Activated effector memory CD4-positive, alpha-beta T cell treated with anti-CD3 and anti-CD28 coated beads, Interleukin-2, amount 50 U/mL, for 16 hours (primary cell): ENCODE measurements at regions not wholly inside any gene's neighbourhood (a gene's known extent, or its start where the extent isn't known, plus 50 kb on each side); places are given as distances from the start of the nearest gene placed in this dataset.

Experiments used
- DNase-seq: peaks from one replicate; pipeline ENCODE4 v3.0.0-alpha.2; 2020

- DNase-seq, result no peak
Observed at GRCh38 chrX:4450177-4450576, 736.7 kb upstream of the PRKX start.

- DNase-seq, result no peak
Observed at GRCh38 chrX:4435905-4436304, 722.5 kb upstream of the PRKX start.

GRCh38 chrX:4397471-4397870 is 684.0 kb upstream of the PRKX start:
- DNase-seq, result no peak

GRCh38 chrX:4382273-4382672 is 668.8 kb upstream of the PRKX start:
- no peak for DNase-seq

- DNase-seq, result no peak
Observed at GRCh38 chrX:4380710-4381109, 667.3 kb upstream of the PRKX start.

- DNase-seq, result no peak
Observed at GRCh38 chrX:4379071-4379470, 665.6 kb upstream of the PRKX start.

- no peak for DNase-seq
Observed at GRCh38 chrX:4373791-4374190, 660.3 kb upstream of the PRKX start.

- no peak for DNase-seq
Observed at GRCh38 chrX:4358577-4358976, 645.1 kb upstream of the PRKX start.

- DNase-seq, result no peak
Observed at GRCh38 chrX:4322916-4323315, 609.5 kb upstream of the PRKX start.

- DNase-seq, result no peak
Observed at GRCh38 chrX:4320436-4320947, 607.0 kb upstream of the PRKX start.

- DNase-seq, result no peak
Observed at GRCh38 chrX:4315891-4316290, 602.4 kb upstream of the PRKX start.

GRCh38 chrX:4314586-4314985 is 601.1 kb upstream of the PRKX start:
- DNase-seq, result no peak

- no peak for DNase-seq
Observed at GRCh38 chrX:4277122-4277521, 563.7 kb upstream of the PRKX start.

- no peak for DNase-seq
Observed at GRCh38 chrX:4268676-4269075, 555.2 kb upstream of the PRKX start.

- DNase-seq, result no peak
Observed at GRCh38 chrX:4265036-4265435, 551.6 kb upstream of the PRKX start.

- DNase-seq, result no peak
Observed at GRCh38 chrX:4263030-4263803, 549.8 kb upstream of the PRKX start.

- no peak for DNase-seq
Observed at GRCh38 chrX:4253092-4253491, 539.6 kb upstream of the PRKX start.

- DNase-seq, result no peak
Observed at GRCh38 chrX:4249401-4249800, 536.0 kb upstream of the PRKX start.

- DNase-seq, result no peak
Observed at GRCh38 chrX:4243759-4244158, 530.3 kb upstream of the PRKX start.

- DNase-seq, result no peak
Observed at GRCh38 chrX:4240541-4241194, 527.2 kb upstream of the PRKX start.

- no peak for DNase-seq
Observed at GRCh38 chrX:4239650-4240540, 526.4 kb upstream of the PRKX start.

- no peak for DNase-seq
Observed at GRCh38 chrX:4238916-4239315, 525.5 kb upstream of the PRKX start.

- DNase-seq, result no peak
Observed at GRCh38 chrX:4225086-4225485, 511.6 kb upstream of the PRKX start.

GRCh38 chrX:4206941-4207340 is 493.5 kb upstream of the PRKX start:
- no peak for DNase-seq
